ENCODE measurements at regions not wholly inside any gene's neighbourhood (a gene's known extent, or its start where the extent isn't known, plus 50 kb on each side); places are given as distances from the start of the nearest gene placed in this dataset.
A peak's percentile ranks its signal among the peaks of the same experiment; 100 is the strongest.

DNA sequence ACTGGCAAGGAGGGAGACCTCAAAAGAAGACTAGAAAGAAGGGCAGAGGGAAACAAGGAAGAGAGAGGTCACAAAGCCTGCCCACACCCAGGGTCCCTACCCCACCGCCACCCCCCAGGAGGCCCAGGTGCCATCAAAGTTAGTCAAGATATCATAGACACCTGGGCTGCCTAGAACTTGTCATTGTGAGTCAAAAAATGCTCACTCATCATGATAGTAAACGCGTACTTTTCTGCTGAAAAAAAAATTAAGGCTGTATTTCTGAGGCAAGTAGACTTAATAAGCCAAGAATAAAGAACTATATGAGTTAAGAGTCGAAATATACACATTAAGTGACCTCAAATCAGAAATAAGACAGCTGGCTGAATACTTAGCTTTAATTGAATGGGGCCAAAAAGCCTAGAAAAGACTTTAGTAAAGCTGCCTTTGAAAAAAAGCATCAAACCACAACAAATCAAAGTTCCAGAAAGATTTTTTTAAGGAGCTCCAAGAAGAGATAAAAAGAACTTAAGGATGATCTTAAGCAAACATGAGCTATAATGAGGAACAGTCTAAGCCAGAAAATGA is 415.5 kb upstream of the PPP2R3A start:
- no peaks in the 10 kb centered on the region for H3K79me2 ChIP-seq (ENCODE audit: control insufficient read depth, insufficient read depth, low read length)
- no peaks in the 10 kb centered on the region for H3K4me1 ChIP-seq (replicated peaks in 1 of 2; ENCODE audit: control insufficient read depth in 2 of 2, insufficient read depth in 2 of 2, low read length in 2 of 2)
- WGBS (ENCODE audit: insufficient coverage, low coverage, missing lambda C conversion rate): 2% methylated on average over 4 of the region's 4 CpGs
- in situ Hi-C loops (cut with MboI) (no loop called here), intact Hi-C loops (cut with micrococcal nuclease) (no loop called here)
- H3K9me3 ChIP-seq (replicated peaks; ENCODE audit: control insufficient read depth, insufficient read depth, low read depth, low read length): no peaks in the 10 kb centered on the region
- no peak for DNase-seq (ENCODE audit: extremely low read depth in 1 of 4, low spot score in 3 of 4)
- TF ChIP-seq ARNT (IDR thresholded peaks at IDR 0.05) (no peak), C11orf30 (IDR thresholded peaks at IDR 0.05; ENCODE audit: low read depth) (peak; percentile 54; the same call in 1 of the 2 replicates), ZNF316 (IDR thresholded peaks at IDR 0.05) (peak; percentile 51), MAFG (tag; conservative IDR thresholded peaks at IDR 0.05) (0 out of 2 replicates have a peak, but pooled peaks have one; percentile 33)
- no TSS peak for BruUV-seq (replicated peaks)
- no peak overlapping the region for H3K4me2 ChIP-seq (ENCODE audit: insufficient read depth, low read length)
- no peaks in the 10 kb centered on the region for H3K27me3 ChIP-seq (ENCODE audit: control insufficient read depth in 2 of 2, insufficient read depth in 2 of 2, low read length in 2 of 2)
- ATAC-seq: no peak
- H4K20me1 ChIP-seq (replicated peaks; ENCODE audit: control insufficient read depth, insufficient read depth, low read length): no peaks in the 10 kb centered on the region
- no peaks in the 10 kb centered on the region for H3K36me3 ChIP-seq (ENCODE audit: control insufficient read depth, insufficient read depth, low read length)
- no peaks in the 10 kb centered on the region for H3K9me1 ChIP-seq (ENCODE audit: control insufficient read depth, insufficient read depth, low read length)
- no peak overlapping the region for H3K4me3 ChIP-seq
- H3K27ac ChIP-seq (ENCODE audit: extremely low read depth, low read depth, low read length): no peak overlapping the region
- CTCF ChIA-PET (ENCODE audit: low intra/inter-chr PET ratio): no interaction called here
- no peak for FAIRE-seq
- no peak overlapping the region for H2AFZ ChIP-seq (ENCODE audit: low read depth, low read length)
- no peak overlapping the region for H3K9ac ChIP-seq (ENCODE audit: insufficient read depth in 1 of 2, low read depth in 2 of 2, low read length in 2 of 2)
- POLR2A ChIA-PET: interaction anchor here (0.6 to 0.7 kb wide), 2 partner anchors 8 to 10 kb away, joined by 3 read pairs; no protein-coding TSS in a partner anchor

GRCh38 chr3:135556174-135556573 is 409.4 kb upstream of the PPP2R3A start:
- FAIRE-seq (no peak), ATAC-seq (no peak), DNase-seq (ENCODE audit: extremely low read depth in 1 of 4, low spot score in 3 of 4) (no peak)
- Histone ChIP-seq H4K20me1 (replicated peaks; ENCODE audit: control insufficient read depth, insufficient read depth, low read length) (no peaks in the 10 kb centered on the region), H3K27me3 (ENCODE audit: control insufficient read depth in 2 of 2, insufficient read depth in 2 of 2, low read length in 2 of 2) (no peaks in the 10 kb centered on the region), H3K4me2 (ENCODE audit: insufficient read depth, low read length) (no peak overlapping the region), H3K9ac (ENCODE audit: insufficient read depth in 1 of 2, low read depth in 2 of 2, low read length in 2 of 2) (no peak overlapping the region), H3K79me2 (ENCODE audit: control insufficient read depth, insufficient read depth, low read length) (no peaks in the 10 kb centered on the region), H3K4me3 (no peak overlapping the region), H2AFZ (ENCODE audit: low read depth, low read length) (no peak overlapping the region), H3K9me3 (replicated peaks; ENCODE audit: control insufficient read depth, insufficient read depth, low read depth, low read length) (no peaks in the 10 kb centered on the region), H3K36me3 (ENCODE audit: control insufficient read depth, insufficient read depth, low read length) (no peaks in the 10 kb centered on the region), H3K27ac (ENCODE audit: extremely low read depth, low read depth, low read length) (no peak overlapping the region), H3K9me1 (ENCODE audit: control insufficient read depth, insufficient read depth, low read length) (no peaks in the 10 kb centered on the region), H3K4me1 (replicated peaks in 1 of 2; ENCODE audit: control insufficient read depth in 2 of 2, insufficient read depth in 2 of 2, low read length in 2 of 2) (no peaks in the 10 kb centered on the region)
- ChIA-PET POLR2A (no interaction called here), CTCF (ENCODE audit: low intra/inter-chr PET ratio) (no interaction called here)
- in situ Hi-C loops (cut with MboI): no loop called here
- TF ChIP-seq NFIX (CRISPR knock-in tag; IDR thresholded peaks at IDR 0.05; ENCODE audit: low read depth) (no peak), KDM4B (IDR thresholded peaks at IDR 0.05; ENCODE audit: borderline replicate concordance in 2 of 2, low read depth in 1 of 2) (no peak), CUX1 (CRISPR knock-in tag; IDR thresholded peaks at IDR 0.05) (no peak), KLF6 (CRISPR knock-in tag; IDR thresholded peaks at IDR 0.05; ENCODE audit: borderline replicate concordance) (no peak)
- BruUV-seq (replicated peaks): no TSS peak
- WGBS (ENCODE audit: insufficient coverage, low coverage, missing lambda C conversion rate): 0% methylated on average over 2 of the region's 2 CpGs
- intact Hi-C loops (cut with micrococcal nuclease): no loop called here

Measured in K562 (cell line).